GM18517 (cell line): ENCODE measurements at regions not wholly inside any gene's neighbourhood (a gene's known extent, or its start where the extent isn't known, plus 50 kb on each side); places are given as distances from the start of the nearest gene placed in this dataset.
A peak's percentile ranks its signal among the peaks of the same experiment; 100 is the strongest.

Experiments used
- ATAC-seq: cut with Tn5 transposase; IDR thresholded peaks from one replicate; pipeline ENCODE4 v1.9.1; 2021; ENCODE audit warnings: mild to moderate bottlenecking, moderate library complexity; ENCODE audit not compliant: unreplicated experiment

GRCh38 chr4:176898791-176899190, 106.1 kb upstream of the VEGFC start:
- ATAC-seq, result no peak

GRCh38 chr4:176902710-176903323, 110.1 kb upstream of the VEGFC start:
- ATAC-seq, result peak; percentile 99

- ATAC-seq, result no peak
Measured at GRCh38 chr4:176906709-176907108, 114.0 kb upstream of the VEGFC start.

GRCh38 chr4:176910646-176911045, 117.9 kb upstream of the VEGFC start:
- no peak for ATAC-seq

- no peak for ATAC-seq
Measured at GRCh38 chr4:176919631-176920030, 126.9 kb upstream of the VEGFC start.

GRCh38 chr4:176920694-176921093, 128.0 kb upstream of the VEGFC start:
- no peak for ATAC-seq

- ATAC-seq, result no peak
Measured at GRCh38 chr4:176921256-176921655, 128.5 kb upstream of the VEGFC start.

GRCh38 chr4:176924238-176924637, 131.5 kb upstream of the VEGFC start:
- no peak for ATAC-seq

- ATAC-seq, result no peak
Measured at GRCh38 chr4:176925962-176926361, 133.2 kb upstream of the VEGFC start.

- ATAC-seq, result no peak
Measured at GRCh38 chr4:176927117-176927516, 134.4 kb upstream of the VEGFC start.

- ATAC-seq, result no peak
Measured at GRCh38 chr4:176927664-176928063, 134.9 kb upstream of the VEGFC start.

- ATAC-seq, result no peak
Measured at GRCh38 chr4:176939445-176939844, 146.7 kb upstream of the VEGFC start.

GRCh38 chr4:176945334-176945733, 152.6 kb upstream of the VEGFC start:
- ATAC-seq, result no peak

- no peak for ATAC-seq
Measured at GRCh38 chr4:176949029-176949428, 156.3 kb upstream of the VEGFC start.

GRCh38 chr4:176953021-176953420, 160.3 kb upstream of the VEGFC start:
- ATAC-seq, result no peak

GRCh38 chr4:176957353-176958118, 164.8 kb upstream of the VEGFC start:
- no peak for ATAC-seq

GRCh38 chr4:176959980-176960379, 167.3 kb upstream of the VEGFC start:
- ATAC-seq, result no peak

- ATAC-seq, result no peak
Measured at GRCh38 chr4:176963121-176963520, 170.4 kb upstream of the VEGFC start.

GRCh38 chr4:176964116-176964691, 171.5 kb upstream of the VEGFC start:
- ATAC-seq, result no peak

GRCh38 chr4:176967586-176967985, 174.9 kb upstream of the VEGFC start:
- no peak for ATAC-seq

GRCh38 chr4:176968094-176968493, 175.4 kb upstream of the VEGFC start:
- no peak for ATAC-seq

GRCh38 chr4:176969011-176969410, 176.3 kb upstream of the VEGFC start:
- ATAC-seq, result no peak
